ENCODE measurements at regions not wholly inside any gene's neighbourhood (a gene's known extent, or its start where the extent isn't known, plus 50 kb on each side); places are given as distances from the start of the nearest gene placed in this dataset.

DNA sequence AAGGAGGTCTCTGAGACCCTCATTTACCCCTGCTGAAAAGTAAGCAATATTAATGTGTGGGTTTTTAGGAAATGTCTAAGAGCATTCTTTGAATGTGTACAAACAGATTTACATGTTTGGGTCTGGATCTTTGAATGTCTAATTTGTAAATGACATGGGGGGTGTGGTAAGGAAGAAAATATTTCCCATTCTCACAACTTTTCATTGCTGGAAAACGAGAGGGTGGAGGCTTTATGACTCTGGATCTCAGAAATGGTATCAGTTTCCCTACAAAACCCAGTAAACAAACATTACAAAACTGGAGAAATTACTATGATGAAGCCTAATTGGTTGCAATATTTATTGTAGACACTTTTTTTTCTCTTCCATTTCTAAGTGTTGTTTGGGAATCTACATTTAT lies 98.1 kb upstream of the FOXB1 start:
- no peak for TF ChIP-seq TEAD4 (IDR thresholded peaks at IDR 0.05)
- no peak for TF ChIP-seq EP300 (IDR thresholded peaks at IDR 0.05; ENCODE audit: borderline replicate concordance)
- TF ChIP-seq, protein P1, sequence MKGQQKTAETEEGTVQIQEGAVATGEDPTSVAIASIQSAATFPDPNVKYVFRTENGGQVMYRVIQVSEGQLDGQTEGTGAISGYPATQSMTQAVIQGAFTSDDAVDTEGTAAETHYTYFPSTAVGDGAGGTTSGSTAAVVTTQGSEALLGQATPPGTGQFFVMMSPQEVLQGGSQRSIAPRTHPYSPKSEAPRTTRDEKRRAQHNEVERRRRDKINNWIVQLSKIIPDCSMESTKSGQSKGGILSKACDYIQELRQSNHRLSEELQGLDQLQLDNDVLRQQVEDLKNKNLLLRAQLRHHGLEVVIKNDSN (IDR thresholded peaks at IDR 0.05): no peak
- TF ChIP-seq, protein P2, sequence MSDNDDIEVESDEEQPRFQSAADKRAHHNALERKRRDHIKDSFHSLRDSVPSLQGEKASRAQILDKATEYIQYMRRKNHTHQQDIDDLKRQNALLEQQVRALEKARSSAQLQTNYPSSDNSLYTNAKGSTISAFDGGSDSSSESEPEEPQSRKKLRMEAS (IDR thresholded peaks at IDR 0.05): no peak
- TF ChIP-seq RAD21 (IDR thresholded peaks at IDR 0.05; ENCODE audit: low read depth): no peak

All from Ishikawa (cell line).